CD8-positive, alpha-beta memory T cell (primary cell): ENCODE measurements at regions not wholly inside any gene's neighbourhood (a gene's known extent, or its start where the extent isn't known, plus 50 kb on each side); places are given as distances from the start of the nearest gene placed in this dataset.

Experiments
- CTCF ChIA-PET: fragments of 350-600 bp; sonication (Branson Sonifier 250); formaldehyde crosslinking; loops from one replicate; lab custom pipeline; 2021; ENCODE audit warnings: antibody characterized with exemption; lab: Charles Lee
- POLR2A ChIA-PET: fragments of 350-600 bp; sonication (Branson Sonifier 250); formaldehyde crosslinking; loops from one replicate; lab custom pipeline; 2021; ENCODE audit warnings: antibody characterized with exemption; lab: Charles Lee
- DNase-seq, 5 donors: peaks; one replicate each; pipeline versions ENCODE4 v3.0.0 to v3.0.0-alpha.2; 2020 to 2022; ENCODE audit warnings: mixed read lengths in 1 of 5
- H3K27ac ChIP-seq: one replicate; pipeline ENCODE4 v1.7.0; 2013; ENCODE audit warnings: low read depth, mild to moderate bottlenecking, low read length, moderate library complexity
- H3K27me3 ChIP-seq: 2 replicates; pipeline ENCODE4 v1.7.0; 2013; ENCODE audit warnings: low read length, mild to moderate bottlenecking; ENCODE audit not compliant: insufficient read depth, poor library complexity, severe bottlenecking
- H3K36me3 ChIP-seq: 2 replicates; pipeline ENCODE4 v1.7.0; 2013; ENCODE audit warnings: mild to moderate bottlenecking, low read length, moderate library complexity; ENCODE audit not compliant: insufficient read depth
- H3K4me1 ChIP-seq: 2 replicates; pipeline ENCODE4 v1.7.0; 2013; ENCODE audit warnings: mild to moderate bottlenecking, low read length, moderate library complexity; ENCODE audit not compliant: insufficient read depth
- H3K4me3 ChIP-seq: 2 replicates; pipeline ENCODE4 v1.7.0; 2013; ENCODE audit warnings: mild to moderate bottlenecking, low read length
- H3K9me3 ChIP-seq: 2 replicates; pipeline ENCODE4 v1.7.0; 2013; ENCODE audit warnings: mild to moderate bottlenecking, low read length
- H3K27ac Mint-ChIP-seq, 8 donors: one replicate each; pipeline ENCODE4 v1.8.0; 2020 to 2021; ENCODE audit warnings: mixed read lengths in 8 of 8, mild to moderate bottlenecking in 6 of 8, inconsistent platforms in 3 of 8, moderate library complexity in 3 of 8
- H3K27me3 Mint-ChIP-seq, 2 donors: one replicate each; pipeline ENCODE4 v1.8.0; 2020 to 2021; ENCODE audit warnings: mixed read lengths in 2 of 2, mild to moderate bottlenecking in 1 of 2, moderate library complexity in 1 of 2
- H3K36me3 Mint-ChIP-seq, 3 donors: one replicate each; pipeline ENCODE4 v1.8.0; 2020 to 2021; ENCODE audit warnings: mixed read lengths in 3 of 3, inconsistent platforms in 1 of 3, mild to moderate bottlenecking in 1 of 3
- H3K4me1 Mint-ChIP-seq, 3 donors: one replicate each; pipeline ENCODE4 v1.8.0; 2020 to 2021; ENCODE audit warnings: mixed read lengths in 3 of 3, inconsistent platforms in 1 of 3, mild to moderate bottlenecking in 1 of 3
- H3K4me3 Mint-ChIP-seq, 7 donors: one replicate each; pipeline ENCODE4 v1.8.0; 2020 to 2021; ENCODE audit warnings: mixed read lengths in 7 of 7, mild to moderate bottlenecking in 6 of 7, moderate library complexity in 4 of 7, inconsistent platforms in 2 of 7
- H3K9me3 Mint-ChIP-seq, 5 donors: one replicate each; pipeline ENCODE4 v1.8.0; 2020 to 2022; ENCODE audit warnings: mixed read lengths in 5 of 5, mild to moderate bottlenecking in 3 of 5, moderate library complexity in 2 of 5, inconsistent platforms in 1 of 5

DNA sequence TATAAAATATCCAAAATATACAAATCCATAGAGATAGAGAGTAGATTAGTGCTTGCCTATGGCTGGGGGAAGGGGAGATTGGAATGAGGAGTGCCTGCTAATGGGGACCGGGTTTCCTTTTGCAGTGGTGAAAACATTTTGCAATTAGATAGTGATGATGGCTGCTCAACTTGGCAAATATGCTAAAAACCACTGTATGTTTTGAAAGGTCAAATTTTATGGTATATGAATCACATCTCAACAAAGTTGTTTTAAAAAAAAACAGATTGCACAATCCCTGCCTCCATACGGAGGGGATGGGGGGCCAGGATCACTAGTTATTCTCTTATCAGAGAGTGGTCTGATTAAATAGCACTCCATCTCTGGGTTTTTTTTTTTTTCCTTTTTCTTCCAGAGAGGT lies 76.9 kb upstream of the RIPOR2 start:
- no peak overlapping the region for H3K4me3 Mint-ChIP-seq
- peaks cover 70 to 84% (median 76%) of the 10 kb centered on the region in 3 donors for H3K4me1 Mint-ChIP-seq
- H3K9me3 ChIP-seq = no peaks in the 10 kb centered on the region
- H3K27ac Mint-ChIP-seq = peak overlapping the region in 6 of 8 donors; percentile 1 to 85 (median 36)
- no peaks in the 10 kb centered on the region for H3K27me3 Mint-ChIP-seq
- no peak overlapping the region for H3K27ac ChIP-seq
- peaks cover 54% of the 10 kb centered on the region for H3K4me1 ChIP-seq
- no peaks in the 10 kb centered on the region for H3K9me3 Mint-ChIP-seq
- ChIA-PET CTCF (interaction anchor here (1.0 to 10.7 kb wide), 4 partner anchors 10 to 157 kb away, joined by 3 to 131 read pairs (median 3); no protein-coding TSS in a partner anchor), POLR2A (no interaction called here)
- H3K36me3 ChIP-seq = no peaks in the 10 kb centered on the region
- H3K4me3 ChIP-seq = no peak overlapping the region
- DNase-seq = no peak
- H3K36me3 Mint-ChIP-seq = peaks cover 0 to 11% (median 3%) of the 10 kb centered on the region in 3 donors
- H3K27me3 ChIP-seq = no peaks in the 10 kb centered on the region

DNA sequence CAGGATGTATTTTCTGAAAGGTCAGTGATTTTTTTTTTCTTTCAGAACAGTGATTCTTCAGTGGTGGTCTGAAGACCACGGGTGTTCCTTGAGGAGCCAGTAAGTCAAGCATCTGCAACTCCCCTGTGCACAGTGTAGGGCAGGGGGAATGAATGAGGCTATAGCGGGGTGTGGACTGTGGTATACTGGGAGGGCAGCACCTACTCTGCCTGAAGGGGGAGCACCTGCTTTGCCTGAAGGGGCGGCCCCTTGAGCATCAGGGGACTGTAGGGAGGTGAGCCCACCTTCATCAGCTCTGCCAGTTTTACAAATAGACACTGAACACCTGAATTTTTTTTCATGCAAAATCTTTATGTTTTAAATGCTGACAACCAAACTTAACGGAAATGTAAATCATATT lies 77.5 kb upstream of the RIPOR2 start:
- peak overlapping the region in 5 of 8 donors; percentile 4 to 93 (median 79) for H3K27ac Mint-ChIP-seq
- no peaks in the 10 kb centered on the region for H3K36me3 ChIP-seq
- peaks cover 50% of the 10 kb centered on the region for H3K4me1 ChIP-seq
- H3K36me3 Mint-ChIP-seq = peaks cover 0 to 11% (median 3%) of the 10 kb centered on the region in 3 donors
- POLR2A ChIA-PET = no interaction called here
- no peak overlapping the region for H3K4me3 ChIP-seq
- CTCF ChIA-PET = interaction anchor here (1.0 to 10.7 kb wide), 5 partner anchors 10 to 158 kb away, joined by 3 to 131 read pairs (median 3); no protein-coding TSS in a partner anchor
- H3K4me1 Mint-ChIP-seq = peaks cover 71 to 83% (median 75%) of the 10 kb centered on the region in 3 donors
- H3K4me3 Mint-ChIP-seq = no peak overlapping the region
- H3K27me3 Mint-ChIP-seq = no peaks in the 10 kb centered on the region
- H3K9me3 Mint-ChIP-seq = no peaks in the 10 kb centered on the region
- H3K27me3 ChIP-seq = no peaks in the 10 kb centered on the region
- no peak overlapping the region for H3K27ac ChIP-seq
- H3K9me3 ChIP-seq = no peaks in the 10 kb centered on the region
- DNase-seq = no peak

DNA sequence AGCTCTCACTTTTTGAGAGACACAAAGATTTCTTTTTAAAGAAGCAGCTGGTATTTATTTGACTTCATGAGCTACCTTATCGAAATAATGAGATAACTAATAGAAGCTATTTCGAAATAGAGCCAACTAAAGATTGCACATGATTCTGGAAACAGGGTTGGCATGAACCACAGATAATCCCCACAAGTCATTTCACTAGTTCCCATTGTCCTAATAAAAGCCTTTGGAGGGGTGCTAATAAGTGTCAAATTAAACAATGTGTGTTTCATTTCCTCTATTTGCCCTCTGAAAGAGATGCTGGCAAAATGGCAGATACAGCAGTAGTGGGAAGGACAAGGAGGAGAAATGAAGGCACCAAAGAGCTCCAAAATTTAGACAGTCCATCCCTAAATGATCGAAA lies 78.6 kb upstream of the RIPOR2 start:
- Mint-ChIP-seq H3K9me3 (no peaks in the 10 kb centered on the region), H3K36me3 (peaks cover 0 to 11% (median 4%) of the 10 kb centered on the region in 3 donors), H3K4me1 (peaks cover 61 to 72% (median 64%) of the 10 kb centered on the region in 3 donors), H3K27ac (peak overlapping the region; percentile 71 to 98 (median 90)), H3K27me3 (no peaks in the 10 kb centered on the region), H3K4me3 (no peak overlapping the region)
- H3K4me3 ChIP-seq = no peak overlapping the region
- POLR2A ChIA-PET = no interaction called here
- no peak for DNase-seq
- no peaks in the 10 kb centered on the region for H3K27me3 ChIP-seq
- CTCF ChIA-PET = interaction anchor here (0.6 to 10.7 kb wide), 7 partner anchors 12 to 170 kb away, joined by 3 to 131 read pairs (median 4); no protein-coding TSS in a partner anchor
- H3K27ac ChIP-seq = no peak overlapping the region
- H3K9me3 ChIP-seq = no peaks in the 10 kb centered on the region
- peaks cover 39% of the 10 kb centered on the region for H3K4me1 ChIP-seq
- no peaks in the 10 kb centered on the region for H3K36me3 ChIP-seq

GRCh38 chr6:25014791-25015560 lies 79.2 kb upstream of the RIPOR2 start:
- H3K36me3 Mint-ChIP-seq = peaks cover 0 to 11% (median 4%) of the 10 kb centered on the region in 3 donors
- peaks cover 55 to 66% (median 58%) of the 10 kb centered on the region in 3 donors for H3K4me1 Mint-ChIP-seq
- Histone ChIP-seq H3K27ac (no peak overlapping the region), H3K9me3 (no peaks in the 10 kb centered on the region), H3K4me1 (peaks cover 33% of the 10 kb centered on the region), H3K36me3 (no peaks in the 10 kb centered on the region), H3K27me3 (no peaks in the 10 kb centered on the region), H3K4me3 (peak overlapping the region; percentile 42)
- no peaks in the 10 kb centered on the region for H3K27me3 Mint-ChIP-seq
- no peaks in the 10 kb centered on the region for H3K9me3 Mint-ChIP-seq
- H3K4me3 Mint-ChIP-seq = peak overlapping the region in 4 of 7 donors; percentile 16 to 61 (median 22)
- ChIA-PET POLR2A (no interaction called here), CTCF (interaction anchor here (0.6 to 10.7 kb wide), 6 partner anchors 11 to 171 kb away, joined by 3 to 131 read pairs (median 5); no protein-coding TSS in a partner anchor)
- peak overlapping the region; percentile 71 to 98 (median 90) for H3K27ac Mint-ChIP-seq
- DNase-seq = peak in 3 of 5 donors; percentile 65 to 76 (median 75)

DNA sequence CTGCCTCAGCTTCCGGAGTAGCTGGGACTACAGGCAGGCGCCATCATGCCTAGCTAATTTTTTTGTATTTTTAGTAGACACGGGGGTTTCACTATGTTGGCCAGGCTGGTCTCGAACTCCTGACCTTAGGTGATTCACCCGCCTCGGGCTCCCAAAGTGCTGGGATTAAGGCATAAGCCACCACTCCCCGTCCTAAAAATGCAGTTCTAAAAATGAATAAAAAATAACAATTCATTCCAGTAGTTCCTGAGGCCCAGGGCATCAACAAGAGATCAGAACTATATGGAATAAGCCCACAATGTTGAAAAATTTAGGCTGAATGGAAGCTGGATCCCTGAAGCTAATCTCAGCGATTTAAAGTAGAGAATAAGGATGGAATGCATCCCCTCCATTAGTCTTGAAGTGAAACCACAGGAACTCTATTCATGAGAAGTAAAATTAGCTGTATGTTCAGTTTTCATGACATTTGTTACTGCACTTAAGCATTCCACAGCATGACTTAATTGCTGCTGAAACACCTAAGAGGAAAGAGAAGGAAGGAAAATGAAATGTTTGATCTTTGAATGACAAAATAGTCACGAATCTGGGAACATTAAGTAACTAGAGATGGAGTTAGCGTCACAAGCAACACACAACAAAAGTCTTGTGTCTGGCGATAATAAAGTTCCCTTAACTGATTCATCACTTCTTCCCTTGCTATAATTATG lies 80.4 kb upstream of the RIPOR2 start:
- CTCF ChIA-PET = interaction anchor here (2.0 to 10.7 kb wide), 5 partner anchors 12 to 161 kb away, joined by 6 to 131 read pairs (median 47); partner anchors contain the start of gene RIPOR2

DNA sequence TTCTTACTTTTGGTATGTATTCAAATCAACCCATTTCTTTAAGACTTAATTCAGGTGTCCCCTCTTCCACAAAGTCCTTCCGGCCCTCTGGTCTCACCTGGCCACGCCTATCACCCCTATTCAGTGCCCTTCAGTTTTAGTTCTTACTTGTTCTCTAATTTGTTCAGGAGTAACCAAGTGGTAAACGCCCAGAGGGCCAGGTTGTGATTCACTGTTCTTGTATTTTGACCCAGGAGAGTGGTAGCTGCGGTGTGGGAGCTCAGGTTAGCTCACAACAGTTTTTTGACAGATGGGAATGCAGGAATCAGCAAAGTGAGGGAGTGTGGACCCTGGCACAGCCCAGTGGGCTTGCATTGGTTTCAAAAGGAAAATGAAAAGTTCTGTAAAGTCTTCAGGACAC lies 81.7 kb upstream of the RIPOR2 start:
- POLR2A ChIA-PET = interaction anchor here (0.6 to 2.1 kb wide), 10 partner anchors 8 to 300 kb away, joined by 3 to 8 read pairs (median 3); no protein-coding TSS in a partner anchor
- Mint-ChIP-seq H3K36me3 (peaks cover 4 to 13% (median 4%) of the 10 kb centered on the region in 3 donors), H3K27ac (peak overlapping the region; percentile 43 to 97 (median 76)), H3K9me3 (no peaks in the 10 kb centered on the region), H3K4me1 (peaks cover 42 to 55% (median 54%) of the 10 kb centered on the region in 3 donors), H3K27me3 (no peaks in the 10 kb centered on the region), H3K4me3 (peak overlapping the region in 3 of 7 donors; percentile 13 to 41 (median 22))
- no peaks in the 10 kb centered on the region for H3K9me3 ChIP-seq
- no peak overlapping the region for H3K4me3 ChIP-seq
- no peaks in the 10 kb centered on the region for H3K36me3 ChIP-seq
- DNase-seq = no peak
- H3K27me3 ChIP-seq = no peaks in the 10 kb centered on the region
- CTCF ChIA-PET = interaction anchor here (0.6 to 10.7 kb wide), 50 partner anchors 8 to 437 kb away, joined by 3 to 131 read pairs (median 4); partner anchors contain the start of gene RIPOR2
- H3K27ac ChIP-seq = no peak overlapping the region
- peaks cover 29% of the 10 kb centered on the region for H3K4me1 ChIP-seq

More for the DNA sequence above, 80.4 kb upstream of the RIPOR2 start:
- Histone ChIP-seq H3K27ac (no peak overlapping the region), H3K9me3 (no peaks in the 10 kb centered on the region), H3K36me3 (no peaks in the 10 kb centered on the region), H3K4me1 (peaks cover 29% of the 10 kb centered on the region), H3K4me3 (no peak overlapping the region), H3K27me3 (no peaks in the 10 kb centered on the region)
- POLR2A ChIA-PET = interaction anchor here (1.1 to 2.1 kb wide), 2 partner anchors 107 to 294 kb away, joined by 4 to 8 read pairs; no protein-coding TSS in a partner anchor
- DNase-seq = no peak
- H3K36me3 Mint-ChIP-seq = peaks cover 2 to 11% (median 4%) of the 10 kb centered on the region in 3 donors
- no peaks in the 10 kb centered on the region for H3K9me3 Mint-ChIP-seq
- no peak overlapping the region for H3K4me3 Mint-ChIP-seq
- peak overlapping the region in 7 of 8 donors; percentile 21 to 88 (median 76) for H3K27ac Mint-ChIP-seq
- H3K27me3 Mint-ChIP-seq = no peaks in the 10 kb centered on the region
- H3K4me1 Mint-ChIP-seq = peaks cover 48 to 67% (median 49%) of the 10 kb centered on the region in 3 donors

DNA sequence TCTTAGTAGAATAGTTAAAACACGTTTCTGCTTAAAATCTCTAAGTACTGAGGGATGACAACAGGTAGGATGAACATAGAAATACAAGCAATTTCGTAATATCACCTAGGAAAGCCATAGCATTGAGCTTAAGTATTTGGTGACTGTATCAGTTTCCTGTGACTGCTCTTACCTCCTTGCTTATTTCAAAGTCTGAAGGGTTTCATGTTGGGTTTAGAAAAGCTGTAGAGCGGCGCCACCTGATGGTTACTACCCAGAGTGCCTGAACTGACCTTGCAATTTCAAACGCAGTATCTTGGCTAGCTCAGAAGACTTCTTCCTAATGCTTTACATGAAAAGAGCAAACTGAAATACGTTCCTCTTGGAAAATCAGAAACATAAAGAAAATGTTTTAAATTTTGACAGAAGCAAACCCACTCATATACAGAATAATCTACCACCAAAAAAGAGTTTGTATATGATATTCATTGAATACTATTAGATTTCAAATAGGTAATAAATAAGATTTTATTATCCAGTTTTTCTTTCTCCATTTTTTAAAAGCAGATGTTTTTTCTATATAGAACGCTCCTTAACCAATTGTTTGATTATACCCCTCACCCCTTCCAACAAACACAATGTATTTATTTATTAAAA lies 82.3 kb upstream of the RIPOR2 start:
- H3K9me3 Mint-ChIP-seq = no peaks in the 10 kb centered on the region
- H3K36me3 Mint-ChIP-seq = peaks cover 4 to 17% (median 4%) of the 10 kb centered on the region in 3 donors
- no peaks in the 10 kb centered on the region for H3K27me3 ChIP-seq
- POLR2A ChIA-PET = interaction anchor here (0.6 to 2.1 kb wide), 11 partner anchors 9 to 301 kb away, joined by 3 to 8 read pairs (median 3); no protein-coding TSS in a partner anchor
- no peaks in the 10 kb centered on the region for H3K27me3 Mint-ChIP-seq
- H3K4me1 ChIP-seq = peaks cover 29% of the 10 kb centered on the region
- peak overlapping the region in 7 of 8 donors; percentile 43 to 97 (median 75) for H3K27ac Mint-ChIP-seq
- peak; percentile 67 to 86 (median 72) for DNase-seq
- peak overlapping the region in 3 of 7 donors; percentile 13 to 41 (median 22) for H3K4me3 Mint-ChIP-seq
- CTCF ChIA-PET = interaction anchor here (0.6 to 10.7 kb wide), 54 partner anchors 9 to 438 kb away, joined by 3 to 131 read pairs (median 4); partner anchors contain the start of gene RIPOR2
- no peak overlapping the region for H3K4me3 ChIP-seq
- no peak overlapping the region for H3K27ac ChIP-seq
- no peaks in the 10 kb centered on the region for H3K9me3 ChIP-seq
- no peaks in the 10 kb centered on the region for H3K36me3 ChIP-seq
- H3K4me1 Mint-ChIP-seq = peaks cover 40 to 54% (median 48%) of the 10 kb centered on the region in 3 donors
